ENCODE measurements at regions not wholly inside any gene's neighbourhood (a gene's known extent, or its start where the extent isn't known, plus 50 kb on each side); places are given as distances from the start of the nearest gene placed in this dataset.

GRCh38 chr9:31744589-31744988 lies 639.9 kb upstream of the ACO1 start:
- H3K23ac ChIP-seq (ENCODE audit: insufficient read length) = no peak overlapping the region
- no peak overlapping the region for H2AFZ ChIP-seq (ENCODE audit: low read length)
- H2BK12ac ChIP-seq (ENCODE audit: low read depth, low read length) = no peak overlapping the region
- no peaks in the 10 kb centered on the region for H3K9me3 ChIP-seq (ENCODE audit: insufficient read depth in 2 of 2, low read depth in 1 of 2, low read length in 1 of 2)
- no peaks in the 10 kb centered on the region for H3K79me2 ChIP-seq (ENCODE audit: control insufficient read depth in 1 of 2, insufficient read depth in 2 of 2, low read length in 2 of 2)
- no peaks in the 10 kb centered on the region for H3K27me3 ChIP-seq (replicated peaks in 1 of 4; ENCODE audit: control insufficient read depth in 3 of 4, extremely low read depth in 1 of 4, insufficient read depth in 3 of 4, low read length in 3 of 4)
- no peak overlapping the region for H3K4me2 ChIP-seq (ENCODE audit: insufficient read depth in 1 of 2, low read depth in 2 of 2, low read length in 2 of 2)
- no peaks in the 10 kb centered on the region for H3K4me1 ChIP-seq (replicated peaks in 1 of 4; ENCODE audit: control insufficient read depth in 3 of 4, insufficient read depth in 4 of 4, low read length in 3 of 4)
- H2BK20ac ChIP-seq (ENCODE audit: low read length) = no peak overlapping the region
- H4K8ac ChIP-seq (ENCODE audit: extremely low read depth, insufficient read depth, low read length) = no peak overlapping the region
- H3K79me1 ChIP-seq (ENCODE audit: low read depth, low read length) = no peaks in the 10 kb centered on the region
- no peak overlapping the region for H2BK5ac ChIP-seq (ENCODE audit: low read depth, low read length)
- no peak overlapping the region for H3K56ac ChIP-seq (replicated peaks; ENCODE audit: insufficient read length, low read depth, low read length)
- CTCF ChIA-PET (ENCODE audit: partially characterized antibody) = no interaction called here
- POLR2A ChIA-PET (ENCODE audit: partially characterized antibody) = no interaction called here
- H3K14ac ChIP-seq (ENCODE audit: insufficient read length) = no peak overlapping the region
- H3K23me2 ChIP-seq (ENCODE audit: low read depth, low read length) = no peaks in the 10 kb centered on the region
- H3K4ac ChIP-seq (replicated peaks; ENCODE audit: insufficient read length, low read depth, low read length) = no peak overlapping the region
- FAIRE-seq (no peak), DNase-seq (ENCODE audit: low read depth in 1 of 2, low spot score in 2 of 2) (no peak)
- H2BK120ac ChIP-seq (replicated peaks; ENCODE audit: low read depth, low read length) = no peak overlapping the region
- no peak overlapping the region for H2BK15ac ChIP-seq (ENCODE audit: low read length)
- no peak overlapping the region for H3K4me3 ChIP-seq (ENCODE audit: extremely low read depth in 1 of 4, insufficient read depth in 2 of 4, low read depth in 3 of 4, low read length in 4 of 4)
- H3K9ac ChIP-seq (replicated peaks in 1 of 4; ENCODE audit: extremely low read depth in 1 of 4, low read depth in 3 of 4, low read length in 3 of 4) = no peak overlapping the region
- no peaks in the 10 kb centered on the region for H3K36me3 ChIP-seq (ENCODE audit: control insufficient read depth in 2 of 4, insufficient read depth in 4 of 4, low read length in 3 of 4)
- no peak overlapping the region for H3K18ac ChIP-seq (ENCODE audit: extremely low read depth, low read length)
- 85% methylated on average over 3 of the region's 3 CpGs; no CpG with 5 or more reads in 1 of the 2 experiments for WGBS, 2 experiments (ENCODE audit: extremely low coverage in 1 of 2, insufficient coverage in 1 of 2, insufficient read length in 1 of 2, insufficient replicate concordance in 2 of 2, low coverage in 1 of 2, low lambda C conversion rate in 2 of 2, missing lambda C conversion rate in 1 of 2)
- no peak overlapping the region for H3K27ac ChIP-seq (ENCODE audit: low read depth, low read length)
- no peak overlapping the region for H4K5ac ChIP-seq (ENCODE audit: insufficient read length, low read depth, low read length)
- no peak overlapping the region for H4K91ac ChIP-seq (replicated peaks; ENCODE audit: insufficient read length, low read length)
- no peak overlapping the region for H2AK5ac ChIP-seq (ENCODE audit: low read depth, low read length)
- no peaks in the 10 kb centered on the region for H4K20me1 ChIP-seq (replicated peaks in 1 of 2; ENCODE audit: control insufficient read depth in 1 of 2, insufficient read depth in 2 of 2, low read length in 2 of 2)
- TF ChIP-seq, protein P1, sequence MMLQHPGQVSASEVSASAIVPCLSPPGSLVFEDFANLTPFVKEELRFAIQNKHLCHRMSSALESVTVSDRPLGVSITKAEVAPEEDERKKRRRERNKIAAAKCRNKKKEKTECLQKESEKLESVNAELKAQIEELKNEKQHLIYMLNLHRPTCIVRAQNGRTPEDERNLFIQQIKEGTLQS (IDR thresholded peaks at IDR 0.05; ENCODE audit: insufficient read depth, low read depth, low read length) = no peak
- TF ChIP-seq ASH2L (IDR thresholded peaks at IDR 0.05; ENCODE audit: low read length) = no peak
- no peak for TF ChIP-seq FOSL1 (IDR thresholded peaks at IDR 0.05; ENCODE audit: insufficient read depth, low read depth, low read length)
- TF ChIP-seq NANOG (IDR thresholded peaks at IDR 0.05; ENCODE audit: insufficient read depth, low read depth, low read length, poor library complexity, severe bottlenecking) = no peak
- TF ChIP-seq RBBP5 (IDR thresholded peaks at IDR 0.05; ENCODE audit: borderline replicate concordance, low read depth, low read length) = no peak
- TF ChIP-seq CEBPB (IDR thresholded peaks at IDR 0.05; ENCODE audit: low read depth, low read length) = no peak
- TF ChIP-seq, protein P2, sequence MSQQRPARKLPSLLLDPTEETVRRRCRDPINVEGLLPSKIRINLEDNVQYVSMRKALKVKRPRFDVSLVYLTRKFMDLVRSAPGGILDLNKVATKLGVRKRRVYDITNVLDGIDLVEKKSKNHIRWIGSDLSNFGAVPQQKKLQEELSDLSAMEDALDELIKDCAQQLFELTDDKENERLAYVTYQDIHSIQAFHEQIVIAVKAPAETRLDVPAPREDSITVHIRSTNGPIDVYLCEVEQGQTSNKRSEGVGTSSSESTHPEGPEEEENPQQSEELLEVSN (IDR thresholded peaks at IDR 0.05) = no peak
- no peak for TF ChIP-seq RXRA (IDR thresholded peaks at IDR 0.05; ENCODE audit: insufficient read depth, low read depth, low read length)
- no peak for TF ChIP-seq RNF2 (IDR thresholded peaks at IDR 0.05; ENCODE audit: borderline replicate concordance, low read depth, low read length, missing control alignments, poor library complexity, severe bottlenecking)
- TF ChIP-seq EZH2 (IDR thresholded peaks at IDR 0.05; ENCODE audit: low read depth, low read length, severe bottlenecking) = no peak
- TF ChIP-seq SRF (IDR thresholded peaks at IDR 0.05; ENCODE audit: low read depth, low read length) = no peak
- TF ChIP-seq KDM5A (IDR thresholded peaks at IDR 0.05; ENCODE audit: low read length) = no peak
- no peak for TF ChIP-seq CTBP2 (IDR thresholded peaks at IDR 0.05; ENCODE audit: borderline replicate concordance, insufficient read depth, insufficient read length, low read length)
